ENCODE measurements at regions not wholly inside any gene's neighbourhood (a gene's known extent, or its start where the extent isn't known, plus 50 kb on each side); places are given as distances from the start of the nearest gene placed in this dataset.

DNA sequence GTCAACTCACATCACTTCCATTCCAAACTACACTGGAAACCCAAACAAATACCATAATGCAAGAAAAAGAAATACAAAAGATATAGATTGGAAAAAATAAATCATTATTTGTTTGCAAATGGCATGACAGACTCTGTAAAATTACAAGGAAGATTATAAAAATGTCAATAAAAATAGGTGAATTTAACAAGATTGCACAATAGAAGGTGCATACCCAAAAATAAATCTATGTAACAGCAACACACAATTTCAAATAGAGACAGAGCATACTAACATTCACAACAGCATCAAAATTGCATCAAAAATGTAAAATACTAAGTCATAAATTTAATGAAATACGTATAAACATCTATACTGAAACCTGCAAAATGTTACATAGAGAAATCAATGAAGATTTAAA lies 1140.0 kb upstream of the GJE1 start:
- Histone ChIP-seq H3K27me3 (ENCODE audit: low read length) (no peaks in the 10 kb centered on the region), H3K9ac (ENCODE audit: low read length) (no peak overlapping the region), H3K9me2 (replicated peaks; ENCODE audit: insufficient read depth, low read length) (no peaks in the 10 kb centered on the region), H3K4me2 (ENCODE audit: low read depth, low read length, poor library complexity, severe bottlenecking) (no peak overlapping the region), H3K79me2 (ENCODE audit: insufficient read depth, low read length) (no peaks in the 10 kb centered on the region), H3K27ac (ENCODE audit: low read depth, low read length) (no peak overlapping the region), H4K20me1 (ENCODE audit: low read depth, low read length) (no peaks in the 10 kb centered on the region), H3K9me3 (ENCODE audit: insufficient read depth, low read length) (peaks cover 6% of the 10 kb centered on the region; the same call in 1 of the 2 replicates), H3K36me3 (ENCODE audit: low read length) (no peaks in the 10 kb centered on the region; the same call in 1 of the 2 replicates), H3F3A (ENCODE audit: insufficient read depth) (no peaks in the 10 kb centered on the region), H3K4me3 (ENCODE audit: insufficient read depth, low read length, poor library complexity, severe bottlenecking) (no peak overlapping the region), H2AFZ (ENCODE audit: low read depth, low read length, severe bottlenecking) (no peak overlapping the region)
- TF ChIP-seq, protein P1, sequence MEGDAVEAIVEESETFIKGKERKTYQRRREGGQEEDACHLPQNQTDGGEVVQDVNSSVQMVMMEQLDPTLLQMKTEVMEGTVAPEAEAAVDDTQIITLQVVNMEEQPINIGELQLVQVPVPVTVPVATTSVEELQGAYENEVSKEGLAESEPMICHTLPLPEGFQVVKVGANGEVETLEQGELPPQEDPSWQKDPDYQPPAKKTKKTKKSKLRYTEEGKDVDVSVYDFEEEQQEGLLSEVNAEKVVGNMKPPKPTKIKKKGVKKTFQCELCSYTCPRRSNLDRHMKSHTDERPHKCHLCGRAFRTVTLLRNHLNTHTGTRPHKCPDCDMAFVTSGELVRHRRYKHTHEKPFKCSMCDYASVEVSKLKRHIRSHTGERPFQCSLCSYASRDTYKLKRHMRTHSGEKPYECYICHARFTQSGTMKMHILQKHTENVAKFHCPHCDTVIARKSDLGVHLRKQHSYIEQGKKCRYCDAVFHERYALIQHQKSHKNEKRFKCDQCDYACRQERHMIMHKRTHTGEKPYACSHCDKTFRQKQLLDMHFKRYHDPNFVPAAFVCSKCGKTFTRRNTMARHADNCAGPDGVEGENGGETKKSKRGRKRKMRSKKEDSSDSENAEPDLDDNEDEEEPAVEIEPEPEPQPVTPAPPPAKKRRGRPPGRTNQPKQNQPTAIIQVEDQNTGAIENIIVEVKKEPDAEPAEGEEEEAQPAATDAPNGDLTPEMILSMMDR (IDR thresholded peaks at IDR 0.05; ENCODE audit: insufficient read depth, low read length, poor library complexity, severe bottlenecking) = no peak
- no peak for TF ChIP-seq EZH2phosphoT487 (conservative IDR thresholded peaks at IDR 0.05; ENCODE audit: low read length)

DNA sequence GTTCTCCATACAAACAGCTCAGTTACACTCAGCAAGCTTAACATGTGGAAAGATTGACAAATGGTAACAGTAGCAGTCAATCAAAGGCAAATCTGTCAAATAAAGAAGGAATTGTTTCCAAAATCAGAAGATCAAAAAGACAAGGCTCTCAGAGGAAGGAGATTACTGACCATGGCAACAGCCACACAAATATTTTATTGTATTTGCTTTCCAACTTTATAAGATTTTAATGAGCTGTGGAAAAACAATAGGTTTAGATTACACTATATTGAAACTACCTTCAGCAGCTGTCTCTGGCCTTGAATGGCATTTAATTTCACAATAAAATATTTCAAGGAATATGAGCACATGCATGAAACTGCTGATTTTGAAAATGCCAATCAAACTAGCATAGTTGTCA lies 1143.9 kb upstream of the GJE1 start:
- no peak for TF ChIP-seq EZH2phosphoT487 (conservative IDR thresholded peaks at IDR 0.05; ENCODE audit: low read length)
- TF ChIP-seq, protein P1 (IDR thresholded peaks at IDR 0.05; ENCODE audit: insufficient read depth, low read length, poor library complexity, severe bottlenecking) = no peak

DNA sequence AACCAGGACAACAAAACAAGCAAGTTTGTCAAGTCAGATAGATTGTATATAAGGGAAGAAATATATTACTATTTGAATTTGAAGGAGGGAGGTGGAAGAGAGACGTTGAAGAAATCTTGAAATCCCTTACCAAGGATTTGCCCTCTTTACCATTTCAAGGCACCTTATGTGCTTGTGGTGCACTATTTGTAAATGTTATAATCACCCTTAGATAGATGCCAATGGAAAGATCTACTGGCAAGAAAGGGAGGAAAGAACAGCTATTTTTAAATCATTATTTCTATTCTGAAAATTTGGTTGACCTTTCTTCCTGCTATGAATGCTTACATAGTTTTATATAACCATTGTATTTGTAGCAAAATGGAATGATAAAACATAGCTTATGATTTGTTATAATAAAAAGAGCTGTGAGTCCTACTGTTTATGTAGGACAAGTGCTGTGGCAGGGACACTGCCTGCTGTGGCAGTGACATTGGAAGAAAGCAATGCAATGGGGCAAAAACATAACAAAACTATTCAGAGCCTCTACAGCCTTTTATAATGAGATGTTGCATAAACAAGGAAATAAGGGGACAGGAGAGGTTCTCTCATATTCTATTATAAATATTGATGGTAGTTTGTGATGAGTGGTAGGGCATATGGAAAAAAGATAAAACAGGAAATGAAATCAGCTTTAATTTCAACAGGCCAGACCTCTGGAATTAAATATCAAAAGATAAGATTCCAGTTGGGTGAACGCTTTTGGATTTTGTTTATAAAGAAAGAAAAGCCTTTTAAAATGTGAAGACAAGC lies 1145.2 kb upstream of the GJE1 start:
- TF ChIP-seq, protein P1 (IDR thresholded peaks at IDR 0.05; ENCODE audit: insufficient read depth, low read length, poor library complexity, severe bottlenecking) = no peak
- TF ChIP-seq EZH2phosphoT487 (conservative IDR thresholded peaks at IDR 0.05; ENCODE audit: low read length) = no peak
- H3K79me2 ChIP-seq (ENCODE audit: insufficient read depth, low read length) = no peaks in the 10 kb centered on the region
- H3K4me3 ChIP-seq (ENCODE audit: insufficient read depth, low read length, poor library complexity, severe bottlenecking) = no peak overlapping the region
- no peaks in the 10 kb centered on the region for H3K36me3 ChIP-seq (ENCODE audit: low read length)
- H3K27ac ChIP-seq (ENCODE audit: low read depth, low read length) = no peak overlapping the region
- peak overlapping the region; percentile 36 for H2AFZ ChIP-seq (ENCODE audit: low read depth, low read length, severe bottlenecking)
- H3K4me2 ChIP-seq (ENCODE audit: low read depth, low read length, poor library complexity, severe bottlenecking) = no peak overlapping the region
- H3K9me2 ChIP-seq (replicated peaks; ENCODE audit: insufficient read depth, low read length) = no peaks in the 10 kb centered on the region
- H3K9ac ChIP-seq (ENCODE audit: low read length) = no peak overlapping the region
- no peaks in the 10 kb centered on the region for H3K9me3 ChIP-seq (ENCODE audit: insufficient read depth, low read length)
- no peaks in the 10 kb centered on the region for H3K27me3 ChIP-seq (ENCODE audit: low read length)
- no peaks in the 10 kb centered on the region for H3F3A ChIP-seq (ENCODE audit: insufficient read depth)
- no peaks in the 10 kb centered on the region for H4K20me1 ChIP-seq (ENCODE audit: low read depth, low read length)

More for the DNA sequence above, 1143.9 kb upstream of the GJE1 start:
- H3K9me3 ChIP-seq (ENCODE audit: insufficient read depth, low read length) = peaks cover 3% of the 10 kb centered on the region; the same call in 1 of the 2 replicates
- no peaks in the 10 kb centered on the region for H3K27me3 ChIP-seq (ENCODE audit: low read length)
- H3K9me2 ChIP-seq (replicated peaks; ENCODE audit: insufficient read depth, low read length) = no peaks in the 10 kb centered on the region
- H4K20me1 ChIP-seq (ENCODE audit: low read depth, low read length) = no peaks in the 10 kb centered on the region
- H3K27ac ChIP-seq (ENCODE audit: low read depth, low read length) = no peak overlapping the region
- H3F3A ChIP-seq (ENCODE audit: insufficient read depth) = no peaks in the 10 kb centered on the region
- no peak overlapping the region for H3K9ac ChIP-seq (ENCODE audit: low read length)
- H3K79me2 ChIP-seq (ENCODE audit: insufficient read depth, low read length) = no peaks in the 10 kb centered on the region
- H3K4me2 ChIP-seq (ENCODE audit: low read depth, low read length, poor library complexity, severe bottlenecking) = no peak overlapping the region
- no peak overlapping the region for H2AFZ ChIP-seq (ENCODE audit: low read depth, low read length, severe bottlenecking)
- H3K36me3 ChIP-seq (ENCODE audit: low read length) = no peaks in the 10 kb centered on the region; the same call in 1 of the 2 replicates
- no peak overlapping the region for H3K4me3 ChIP-seq (ENCODE audit: insufficient read depth, low read length, poor library complexity, severe bottlenecking)
